Colon (tissue), 2 donors: ENCODE measurements at regions not wholly inside any gene's neighbourhood (a gene's known extent, or its start where the extent isn't known, plus 50 kb on each side); places are given as distances from the start of the nearest gene placed in this dataset.
"Not testable (repeated sequence)": the region's sequence is repeated elsewhere in the genome, so short reads cannot be mapped to it uniquely, and the experiment has no call there.

Experiments used
- FAIRE-seq: peaks from 2 replicates; lab custom pipeline; 2012; peaks lifted over from hg19 to GRCh38; lab: Jason Lieb, UNC
- donor health status: control.
- donor health status: control.

- FAIRE-seq, result no peak
These were observed 134.8 kb upstream of the SHH start for GRCh38 chr7:155947051-155947450.

- FAIRE-seq, result no peak
These were observed 133.5 kb upstream of the SHH start for GRCh38 chr7:155945670-155946325.

- FAIRE-seq, result no peak
These were observed 132.6 kb upstream of the SHH start for GRCh38 chr7:155944901-155945300.

- no peak for FAIRE-seq
These were observed 131.1 kb upstream of the SHH start for GRCh38 chr7:155943251-155943899.

GRCh38 chr7:155942226-155942950 lies 130.1 kb upstream of the SHH start:
- no peak for FAIRE-seq

GRCh38 chr7:155941688-155942087 lies 129.4 kb upstream of the SHH start:
- FAIRE-seq, result no peak

GRCh38 chr7:155939350-155939749 lies 127.1 kb upstream of the SHH start:
- FAIRE-seq, result no peak

- no peak for FAIRE-seq
These were observed 125.9 kb upstream of the SHH start for GRCh38 chr7:155938129-155938528.

- FAIRE-seq, result no peak
These were observed 123.5 kb upstream of the SHH start for GRCh38 chr7:155935726-155936125.

GRCh38 chr7:155935005-155935557 lies 122.8 kb upstream of the SHH start:
- no peak for FAIRE-seq

- FAIRE-seq, result not testable (repeated sequence)
These were observed 120.1 kb upstream of the SHH start for GRCh38 chr7:155932324-155932723.

- FAIRE-seq, result no peak
These were observed 119.3 kb upstream of the SHH start for GRCh38 chr7:155931396-155932085.

GRCh38 chr7:155930527-155930926 lies 118.3 kb upstream of the SHH start:
- no peak for FAIRE-seq

- no peak for FAIRE-seq
These were observed 117.8 kb upstream of the SHH start for GRCh38 chr7:155930061-155930460.

- no peak for FAIRE-seq
These were observed 116.3 kb upstream of the SHH start for GRCh38 chr7:155928583-155928982.

- no peak for FAIRE-seq
These were observed 115.6 kb upstream of the SHH start for GRCh38 chr7:155927905-155928304.

- no peak for FAIRE-seq
These were observed 113.4 kb upstream of the SHH start for GRCh38 chr7:155925682-155926081.

GRCh38 chr7:155922067-155922816 lies 110.0 kb upstream of the SHH start:
- FAIRE-seq, result no peak

GRCh38 chr7:155921804-155922066 lies 109.5 kb upstream of the SHH start:
- FAIRE-seq, result no peak

- no peak for FAIRE-seq
These were observed 109.0 kb upstream of the SHH start for GRCh38 chr7:155921086-155921803.

GRCh38 chr7:155920068-155920461 lies 107.8 kb upstream of the SHH start:
- no peak for FAIRE-seq
